H1 (cell line): ENCODE measurements at regions not wholly inside any gene's neighbourhood (a gene's known extent, or its start where the extent isn't known, plus 50 kb on each side); places are given as distances from the start of the nearest gene placed in this dataset.

Source experiments
- CTCF ChIA-PET: fragments of 300-600 bp; sonication (Branson Sonifier 250); formaldehyde crosslinking; loops from one replicate; lab custom pipeline; 2021; ENCODE audit not compliant: partially characterized antibody; lab: Charles Lee
- POLR2A ChIA-PET: fragments of 300-600 bp; sonication (Branson Sonifier 250); formaldehyde crosslinking; loops from one replicate; lab custom pipeline; 2021; ENCODE audit warnings: inconsistent platforms; ENCODE audit not compliant: partially characterized antibody; lab: Charles Lee
- DNase-seq, 2 experiments: peaks; one replicate each; pipeline versions ENCODE4 v3.0.0 to v3.0.0-alpha.2; 2010 to 2022; ENCODE audit warnings: low spot score in 2 of 2, low read depth in 1 of 2, mixed read lengths in 1 of 2
- FAIRE-seq: peaks from 2 replicates; lab custom pipeline; 2011; peaks lifted over from hg19 to GRCh38; lab: Jason Lieb, UNC
- H2AFZ ChIP-seq: 2 replicates; pipeline ENCODE4 v1.8.1; 2012; ENCODE audit warnings: low read length, inconsistent platforms
- H2AK5ac ChIP-seq: 2 replicates; pipeline ENCODE4 v1.6.1; 2013; ENCODE audit warnings: low read depth, low read length
- H2BK120ac ChIP-seq: replicated peaks from 2 replicates; pipeline ENCODE3; 2013; ENCODE audit warnings: low read depth, low read length, inconsistent platforms
- H2BK12ac ChIP-seq: 2 replicates; pipeline ENCODE4 v1.6.1; 2013; ENCODE audit warnings: low read depth, low read length
- H2BK15ac ChIP-seq: 2 replicates; pipeline ENCODE4 v1.6.1; 2013; ENCODE audit warnings: low read length
- H2BK20ac ChIP-seq: 2 replicates; pipeline ENCODE4 v1.6.1; 2013; ENCODE audit warnings: low read length
- H2BK5ac ChIP-seq: 2 replicates; pipeline ENCODE4 v1.6.1; 2013; ENCODE audit warnings: low read depth, low read length
- H3K14ac ChIP-seq: 2 replicates; pipeline ENCODE4 v1.6.1; 2013; ENCODE audit warnings: inconsistent platforms; ENCODE audit not compliant: insufficient read length
- H3K18ac ChIP-seq: 2 replicates; pipeline ENCODE4 v1.6.1; 2013; ENCODE audit warnings: low read length; ENCODE audit errors: extremely low read depth
- H3K23ac ChIP-seq: 2 replicates; pipeline ENCODE4 v1.6.1; 2013; ENCODE audit warnings: inconsistent platforms; ENCODE audit not compliant: insufficient read length
- H3K23me2 ChIP-seq: 2 replicates; pipeline ENCODE4 v1.6.1; 2013; ENCODE audit warnings: low read depth, low read length
- H3K27ac ChIP-seq: 2 replicates; pipeline ENCODE4 v1.6.1; 2011; ENCODE audit warnings: low read depth, low read length, inconsistent platforms
- H3K27me3 ChIP-seq, 4 experiments: replicated peaks in 1 of 4; 1 replicate in 1 of 4; 2 replicates in 3 of 4; pipeline versions ENCODE4 v1.6.1 to v1.8.1; 2011 to 2013; ENCODE audit warnings: low read length in 3 of 4, mild to moderate bottlenecking in 3 of 4, inconsistent platforms in 2 of 4, mixed read lengths in 2 of 4, moderate library complexity in 1 of 4; ENCODE audit not compliant: control insufficient read depth in 3 of 4, insufficient read depth in 3 of 4; ENCODE audit errors: extremely low read depth in 1 of 4
- H3K36me3 ChIP-seq, 4 experiments: 2 replicates each; pipeline versions ENCODE4 v1.6.1 to v1.8.1; 2011 to 2013; ENCODE audit warnings: mild to moderate bottlenecking in 4 of 4, low read length in 3 of 4, moderate library complexity in 2 of 4, control low read depth in 1 of 4, inconsistent platforms in 1 of 4; ENCODE audit not compliant: insufficient read depth in 4 of 4, control insufficient read depth in 2 of 4
- H3K4ac ChIP-seq: replicated peaks from 2 replicates; pipeline ENCODE3; 2013; ENCODE audit warnings: low read length, low read depth, mixed read lengths, inconsistent platforms; ENCODE audit not compliant: insufficient read length
- H3K4me1 ChIP-seq, 4 experiments: replicated peaks in 1 of 4; 1 replicate in 1 of 4; 2 replicates in 3 of 4; pipeline versions ENCODE4 v1.6.1 to v1.8.1; 2011 to 2013; ENCODE audit warnings: low read length in 3 of 4, inconsistent platforms in 2 of 4, mixed read lengths in 1 of 4; ENCODE audit not compliant: insufficient read depth in 4 of 4, control insufficient read depth in 3 of 4
- H3K4me2 ChIP-seq, 2 experiments: 2 replicates each; pipeline versions ENCODE4 v1.6.1 to v1.8.1; 2011 to 2013; ENCODE audit warnings: low read depth in 2 of 2, low read length in 2 of 2, control low read depth in 1 of 2, inconsistent platforms in 1 of 2, mild to moderate bottlenecking in 1 of 2; ENCODE audit not compliant: insufficient read depth in 1 of 2
- H3K4me3 ChIP-seq, 4 experiments: fragments of 200-600, 300-600 bp in 1 of 4; sonication (generic), shearing (Covaris generic), sonication (Bioruptor Twin) in 1 of 4; 2 replicates each; pipeline versions ENCODE4 v1.5.1 to v1.8.1; 2011 to 2016; ENCODE audit warnings: low read length in 4 of 4, low read depth in 3 of 4, control low read depth in 2 of 4, inconsistent platforms in 2 of 4, mild to moderate bottlenecking in 2 of 4, mixed read lengths in 1 of 4, moderate library complexity in 1 of 4; ENCODE audit not compliant: insufficient read depth in 2 of 4; ENCODE audit errors: extremely low read depth in 1 of 4
- H3K56ac ChIP-seq: replicated peaks from 2 replicates; pipeline ENCODE3; 2013; ENCODE audit warnings: low read depth, mild to moderate bottlenecking, mixed read lengths, low read length, inconsistent platforms; ENCODE audit not compliant: insufficient read length
- H3K79me1 ChIP-seq: 2 replicates; pipeline ENCODE4 v1.6.1; 2013; ENCODE audit warnings: low read depth, low read length, control low read depth
- H3K79me2 ChIP-seq, 2 experiments: 2 replicates each; pipeline versions ENCODE4 v1.6.1 to v1.8.1; 2012 to 2013; ENCODE audit warnings: low read length in 2 of 2, mild to moderate bottlenecking in 2 of 2, inconsistent platforms in 1 of 2; ENCODE audit not compliant: insufficient read depth in 2 of 2, control insufficient read depth in 1 of 2
- H3K9ac ChIP-seq, 4 experiments: replicated peaks in 1 of 4; 1 replicate in 1 of 4; 2 replicates in 3 of 4; pipeline versions ENCODE4 v1.6.1 to v1.8.1; 2011 to 2013; ENCODE audit warnings: low read depth in 3 of 4, low read length in 3 of 4, control low read depth in 2 of 4, mild to moderate bottlenecking in 2 of 4, moderate library complexity in 2 of 4, inconsistent platforms in 1 of 4; ENCODE audit errors: extremely low read depth in 1 of 4
- H3K9me3 ChIP-seq, 2 experiments: 2 replicates each; pipeline versions ENCODE4 v1.6.1 to v1.8.1; 2012 to 2013; ENCODE audit warnings: mild to moderate bottlenecking in 2 of 2, moderate library complexity in 2 of 2, control low read depth in 1 of 2, inconsistent platforms in 1 of 2, low read depth in 1 of 2, low read length in 1 of 2, mixed read lengths in 1 of 2; ENCODE audit not compliant: insufficient read depth in 2 of 2
- H4K20me1 ChIP-seq, 2 experiments: replicated peaks in 1 of 2; 2 replicates each; pipeline versions ENCODE3 to v1.8.1; 2011 to 2013; ENCODE audit warnings: inconsistent platforms in 2 of 2, low read length in 2 of 2, mild to moderate bottlenecking in 1 of 2; ENCODE audit not compliant: insufficient read depth in 2 of 2, control insufficient read depth in 1 of 2
- H4K5ac ChIP-seq: 2 replicates; pipeline ENCODE4 v1.6.1; 2013; ENCODE audit warnings: low read length, low read depth, mixed read lengths, inconsistent platforms; ENCODE audit not compliant: insufficient read length
- H4K8ac ChIP-seq: 2 replicates; pipeline ENCODE4 v1.8.0; 2013; ENCODE audit warnings: mild to moderate bottlenecking, moderate library complexity, low read length, inconsistent platforms; ENCODE audit not compliant: insufficient read depth; ENCODE audit errors: extremely low read depth
- H4K91ac ChIP-seq: replicated peaks from 2 replicates; pipeline ENCODE3; 2013; ENCODE audit warnings: low read length, mixed read lengths, inconsistent platforms; ENCODE audit not compliant: insufficient read length
- ASH2L ChIP-seq: fragments of 200-600, 300-600 bp; sonication (generic); IDR thresholded peaks from one replicate; pipeline ENCODE4 v1.7.1; 2017; ENCODE audit warnings: low read length
- CREB1 ChIP-seq: IDR thresholded peaks from 2 replicates; pipeline ENCODE4 v1.6.1; 2012; ENCODE audit warnings: inconsistent platforms
- EGR1 ChIP-seq: IDR thresholded peaks from 2 replicates; pipeline ENCODE4 v1.6.1; 2011; ENCODE audit warnings: low read depth, low read length, borderline replicate concordance
- KDM1A ChIP-seq: fragments of 200-600, 300-600 bp; sonication (generic); IDR thresholded peaks from 2 replicates; pipeline ENCODE4 v1.7.1; 2016; ENCODE audit warnings: mild to moderate bottlenecking, low read length, borderline replicate concordance
- NANOG ChIP-seq: IDR thresholded peaks from 2 replicates; pipeline ENCODE4 v1.6.1; 2011; ENCODE audit warnings: low read length, low read depth, mild to moderate bottlenecking, inconsistent platforms; ENCODE audit not compliant: insufficient read depth, poor library complexity, severe bottlenecking
- PHF8 ChIP-seq: fragments of 200-600 bp; sonication (generic); conservative IDR thresholded peaks from 2 replicates; pipeline ENCODE4 v1.7.1; 2012; ENCODE audit warnings: low read depth, mild to moderate bottlenecking, inconsistent platforms, low read length, moderate library complexity
- POLR2A ChIP-seq, 2 experiments: IDR thresholded peaks; 1 replicate in 1 of 2; 2 replicates in 1 of 2; pipeline ENCODE4 v1.6.1; 2011; ENCODE audit warnings: low read depth in 2 of 2, low read length in 2 of 2, mild to moderate bottlenecking in 2 of 2; ENCODE audit errors: control extremely low read depth in 1 of 2
- RXRA ChIP-seq: IDR thresholded peaks from 2 replicates; pipeline ENCODE4 v1.6.1; 2011; ENCODE audit warnings: low read depth, mild to moderate bottlenecking, low read length, moderate library complexity; ENCODE audit not compliant: insufficient read depth
- SP4 ChIP-seq: IDR thresholded peaks from 2 replicates; pipeline ENCODE4 v1.6.1; 2012; ENCODE audit warnings: low read length, inconsistent platforms
- YY1 ChIP-seq: IDR thresholded peaks from 2 replicates; pipeline ENCODE4 v1.6.1; 2011; ENCODE audit warnings: low read depth, mild to moderate bottlenecking, low read length
- TF ChIP-seq, protein P1 (sequence below): IDR thresholded peaks from 2 replicates; pipeline ENCODE4 v1.6.1; 2012; ENCODE audit warnings: inconsistent platforms

GRCh38 chr2:225814554-225814953 lies 415.0 kb downstream of the NYAP2 start:
- no peak overlapping the region for H2BK20ac ChIP-seq

More at GRCh38 chr2:225814554-225814953, 415.0 kb downstream of the NYAP2 start:
- Histone ChIP-seq H4K91ac (no peak overlapping the region), H3K9me3 (no peaks in the 10 kb centered on the region), H3K36me3 (no peaks in the 10 kb centered on the region), H3K9ac (no peak overlapping the region), H2AFZ (no peak overlapping the region), H2BK120ac (no peak overlapping the region), H3K23ac (no peak overlapping the region), H2AK5ac (no peak overlapping the region), H3K4ac (no peak overlapping the region), H3K4me3 (no peak overlapping the region), H4K5ac (no peak overlapping the region), H2BK15ac (no peak overlapping the region), H3K4me2 (no peak overlapping the region), H3K18ac (no peak overlapping the region), H3K14ac (no peak overlapping the region), H4K20me1 (no peaks in the 10 kb centered on the region), H3K27ac (no peak overlapping the region), H3K23me2 (no peaks in the 10 kb centered on the region), H2BK12ac (no peak overlapping the region), H3K79me1 (no peaks in the 10 kb centered on the region), H3K56ac (no peak overlapping the region), H3K27me3 (no peaks in the 10 kb centered on the region), H2BK5ac (no peak overlapping the region), H3K4me1 (no peaks in the 10 kb centered on the region), H4K8ac (no peak overlapping the region), H3K79me2 (no peaks in the 10 kb centered on the region)
- DNase-seq, result no peak
- no peak for TF ChIP-seq CREB1
- TF ChIP-seq, protein P1, sequence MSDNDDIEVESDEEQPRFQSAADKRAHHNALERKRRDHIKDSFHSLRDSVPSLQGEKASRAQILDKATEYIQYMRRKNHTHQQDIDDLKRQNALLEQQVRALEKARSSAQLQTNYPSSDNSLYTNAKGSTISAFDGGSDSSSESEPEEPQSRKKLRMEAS, result no peak
- TF ChIP-seq YY1, result no peak
- TF ChIP-seq KDM1A, result no peak
- TF ChIP-seq EGR1, result no peak
- TF ChIP-seq PHF8, result no peak
- TF ChIP-seq POLR2A (IDR thresholded peaks at IDR 0.05; ENCODE audit: control extremely low read depth in 1 of 2, low read depth in 2 of 2, low read length in 2 of 2), result no peak
- no peak for TF ChIP-seq SP4
- no peak for TF ChIP-seq NANOG
- no peak for TF ChIP-seq RXRA
- no peak for TF ChIP-seq ASH2L
- no peak for FAIRE-seq
- CTCF ChIA-PET, result no interaction called here
- POLR2A ChIA-PET, result no interaction called here
